ENCODE measurements at regions not wholly inside any gene's neighbourhood (a gene's known extent, or its start where the extent isn't known, plus 50 kb on each side); places are given as distances from the start of the nearest gene placed in this dataset.

DNA sequence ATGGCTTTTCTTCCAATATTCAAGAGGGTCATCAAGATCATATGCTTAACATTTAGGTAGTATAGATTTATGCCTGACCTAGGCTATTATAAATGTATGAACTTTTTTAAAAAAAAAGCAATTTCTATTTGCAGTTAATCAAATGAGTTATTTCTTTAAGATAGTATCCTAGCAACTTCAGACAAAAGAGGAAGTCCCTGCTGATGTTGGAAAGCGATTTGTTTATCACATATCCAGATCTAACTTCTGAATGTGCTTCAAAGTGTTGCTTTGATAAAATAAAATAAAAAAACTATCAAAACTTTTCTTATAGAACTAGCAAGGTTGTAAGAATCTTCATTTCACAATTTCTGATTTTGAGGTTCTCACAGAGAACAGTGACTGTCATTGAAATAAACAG, 401.9 kb upstream of the PHF14 start:
- no peaks in the 10 kb centered on the region for H3F3A ChIP-seq (ENCODE audit: insufficient read depth, low read depth)
- BruUV-seq (replicated peaks) = no TSS peak
- no peak overlapping the region for H3K4me3 ChIP-seq
- no peaks in the 10 kb centered on the region for H3K27me3 ChIP-seq (ENCODE audit: insufficient read depth, low read depth)
- ChIA-PET CTCF (no interaction called here), POLR2A (ENCODE audit: unreplicated experiment) (no interaction called here)
- no peak overlapping the region for H2AFZ ChIP-seq
- H4K20me1 ChIP-seq (ENCODE audit: insufficient read depth) = no peaks in the 10 kb centered on the region
- no peak overlapping the region for H3K4me2 ChIP-seq
- intact Hi-C loops (cut with micrococcal nuclease; ENCODE audit: unreplicated experiment) = no loop called here
- no peaks in the 10 kb centered on the region for H3K4me1 ChIP-seq (replicated peaks; ENCODE audit: insufficient read depth)
- TF ChIP-seq EZH2 (IDR thresholded peaks at IDR 0.05; ENCODE audit: low read depth) = no peak
- TF ChIP-seq, protein P1, sequence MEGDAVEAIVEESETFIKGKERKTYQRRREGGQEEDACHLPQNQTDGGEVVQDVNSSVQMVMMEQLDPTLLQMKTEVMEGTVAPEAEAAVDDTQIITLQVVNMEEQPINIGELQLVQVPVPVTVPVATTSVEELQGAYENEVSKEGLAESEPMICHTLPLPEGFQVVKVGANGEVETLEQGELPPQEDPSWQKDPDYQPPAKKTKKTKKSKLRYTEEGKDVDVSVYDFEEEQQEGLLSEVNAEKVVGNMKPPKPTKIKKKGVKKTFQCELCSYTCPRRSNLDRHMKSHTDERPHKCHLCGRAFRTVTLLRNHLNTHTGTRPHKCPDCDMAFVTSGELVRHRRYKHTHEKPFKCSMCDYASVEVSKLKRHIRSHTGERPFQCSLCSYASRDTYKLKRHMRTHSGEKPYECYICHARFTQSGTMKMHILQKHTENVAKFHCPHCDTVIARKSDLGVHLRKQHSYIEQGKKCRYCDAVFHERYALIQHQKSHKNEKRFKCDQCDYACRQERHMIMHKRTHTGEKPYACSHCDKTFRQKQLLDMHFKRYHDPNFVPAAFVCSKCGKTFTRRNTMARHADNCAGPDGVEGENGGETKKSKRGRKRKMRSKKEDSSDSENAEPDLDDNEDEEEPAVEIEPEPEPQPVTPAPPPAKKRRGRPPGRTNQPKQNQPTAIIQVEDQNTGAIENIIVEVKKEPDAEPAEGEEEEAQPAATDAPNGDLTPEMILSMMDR (conservative IDR thresholded peaks at IDR 0.05) = no peak
- H3K27ac ChIP-seq = no peak overlapping the region
- no peak for DNase-seq
- H3K9me2 ChIP-seq (ENCODE audit: insufficient read depth) = no peaks in the 10 kb centered on the region
- H3K9me3 ChIP-seq (ENCODE audit: insufficient read depth, low read depth) = no peaks in the 10 kb centered on the region
- H3K36me3 ChIP-seq (ENCODE audit: low read depth) = no peaks in the 10 kb centered on the region
- H3K79me2 ChIP-seq (ENCODE audit: low read depth) = no peaks in the 10 kb centered on the region

DNA sequence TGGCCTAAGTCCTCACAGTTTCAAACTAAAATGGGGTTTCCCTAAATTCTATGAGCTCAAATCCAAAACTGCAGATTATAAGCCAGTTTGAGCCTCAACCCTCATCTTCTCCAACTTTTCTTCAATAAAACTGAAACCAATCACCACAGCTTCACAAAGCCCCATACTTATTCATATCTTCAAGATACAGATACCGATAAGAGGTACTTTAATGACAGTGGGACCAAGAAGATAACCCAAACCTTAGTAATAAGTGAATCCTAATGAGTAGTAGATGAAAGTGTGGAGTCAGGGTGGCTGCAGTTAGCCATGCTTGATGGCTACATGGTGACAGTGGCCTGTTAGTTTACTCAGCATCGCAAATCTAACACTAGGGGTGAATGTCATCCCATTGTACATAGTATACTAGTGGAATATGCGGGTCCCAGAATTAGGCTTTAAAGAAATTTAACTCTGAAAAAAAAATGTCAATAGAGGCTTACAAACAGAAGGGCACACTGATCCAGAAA, 395.8 kb upstream of the PHF14 start:
- Histone ChIP-seq H3F3A (ENCODE audit: insufficient read depth, low read depth) (no peaks in the 10 kb centered on the region), H3K27ac (no peak overlapping the region), H3K27me3 (ENCODE audit: insufficient read depth, low read depth) (no peaks in the 10 kb centered on the region), H3K9me2 (ENCODE audit: insufficient read depth) (no peaks in the 10 kb centered on the region), H3K79me2 (ENCODE audit: low read depth) (no peaks in the 10 kb centered on the region), H4K20me1 (ENCODE audit: insufficient read depth) (no peaks in the 10 kb centered on the region), H3K36me3 (ENCODE audit: low read depth) (no peaks in the 10 kb centered on the region), H3K4me3 (no peak overlapping the region), H3K9me3 (ENCODE audit: insufficient read depth, low read depth) (no peaks in the 10 kb centered on the region), H3K4me1 (replicated peaks; ENCODE audit: insufficient read depth) (no peaks in the 10 kb centered on the region), H3K4me2 (no peak overlapping the region), H2AFZ (no peak overlapping the region)
- intact Hi-C loops (cut with micrococcal nuclease; ENCODE audit: unreplicated experiment) = no loop called here
- CTCF ChIA-PET = no interaction called here
- no peak for DNase-seq
- POLR2A ChIA-PET (ENCODE audit: unreplicated experiment) = no interaction called here
- BruUV-seq (replicated peaks) = no TSS peak
- TF ChIP-seq, protein P1 (conservative IDR thresholded peaks at IDR 0.05) = no peak
- no peak for TF ChIP-seq EZH2 (IDR thresholded peaks at IDR 0.05; ENCODE audit: low read depth)

DNA sequence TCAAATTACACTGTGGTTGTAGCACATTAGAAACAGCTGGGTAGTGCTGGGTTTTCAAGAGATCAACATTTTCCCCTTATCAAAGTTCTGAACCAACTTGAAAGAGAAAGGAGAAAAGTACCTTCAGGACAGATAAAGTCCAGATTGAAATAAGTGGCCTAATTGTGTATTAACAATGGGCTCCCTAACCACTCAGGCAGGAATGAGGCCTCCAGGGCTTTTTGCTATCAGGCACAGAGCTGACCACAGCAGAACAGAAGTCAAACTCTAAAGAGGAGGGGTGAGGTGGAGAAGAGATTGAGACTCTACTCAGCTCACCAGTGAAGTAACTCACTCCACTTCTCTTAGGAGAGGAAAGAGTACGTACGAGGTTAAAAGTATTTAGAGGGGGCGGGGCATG, 394.1 kb upstream of the PHF14 start:
- no peaks in the 10 kb centered on the region for H3K9me3 ChIP-seq (ENCODE audit: insufficient read depth, low read depth)
- ChIA-PET CTCF (no interaction called here), POLR2A (ENCODE audit: unreplicated experiment) (no interaction called here)

More for the DNA sequence above, 394.1 kb upstream of the PHF14 start:
- Histone ChIP-seq H2AFZ (no peak overlapping the region), H4K20me1 (ENCODE audit: insufficient read depth) (no peaks in the 10 kb centered on the region), H3K27me3 (ENCODE audit: insufficient read depth, low read depth) (no peaks in the 10 kb centered on the region), H3K4me1 (replicated peaks; ENCODE audit: insufficient read depth) (no peaks in the 10 kb centered on the region), H3K36me3 (ENCODE audit: low read depth) (no peaks in the 10 kb centered on the region), H3K4me2 (no peak overlapping the region), H3F3A (ENCODE audit: insufficient read depth, low read depth) (no peaks in the 10 kb centered on the region), H3K79me2 (ENCODE audit: low read depth) (no peaks in the 10 kb centered on the region), H3K4me3 (no peak overlapping the region), H3K27ac (no peak overlapping the region), H3K9me2 (ENCODE audit: insufficient read depth) (no peaks in the 10 kb centered on the region)
- DNase-seq = no peak
- no TSS peak for BruUV-seq (replicated peaks)
- intact Hi-C loops (cut with micrococcal nuclease; ENCODE audit: unreplicated experiment) = no loop called here
- TF ChIP-seq, protein P1 (conservative IDR thresholded peaks at IDR 0.05) = no peak
